HL-60 (cell line): ENCODE measurements at regions not wholly inside any gene's neighbourhood (a gene's known extent, or its start where the extent isn't known, plus 50 kb on each side); places are given as distances from the start of the nearest gene placed in this dataset.

Source experiments
- DNase-seq, 2 experiments: peaks; one replicate each; pipeline ENCODE4 v3.0.0-alpha.2; 2010 to 2020; ENCODE audit warnings: low read depth in 1 of 2, low spot score in 1 of 2
- H3K27ac ChIP-seq: fragments of 250-450 bp; sonication (Bioruptor Pico); replicated peaks from 2 replicates; pipeline ENCODE4 v1.5.1; 2020; ENCODE audit warnings: mild to moderate bottlenecking, moderate library complexity
- H3K27me3 ChIP-seq: fragments of 250-450 bp; sonication (Bioruptor Pico); 2 replicates; pipeline ENCODE4 v1.5.1; 2021; ENCODE audit warnings: mild to moderate bottlenecking, moderate library complexity; ENCODE audit not compliant: insufficient read depth, poor library complexity, severe bottlenecking
- H3K4me3 ChIP-seq: replicated peaks from 2 replicates; pipeline ENCODE4 v1.5.1; 2011; ENCODE audit warnings: mild to moderate bottlenecking, control low read depth, low read length; ENCODE audit not compliant: insufficient read depth
- CTCF ChIP-seq: IDR thresholded peaks from one replicate; pipeline ENCODE4 v1.5.1; 2011; ENCODE audit warnings: low read length, control low read depth, inconsistent platforms; ENCODE audit not compliant: insufficient read depth
- GABPA ChIP-seq: IDR thresholded peaks from 2 replicates; pipeline ENCODE4 v1.6.1; 2012; ENCODE audit warnings: low read depth
- POLR2AphosphoS5 ChIP-seq: IDR thresholded peaks from 2 replicates; pipeline ENCODE4 v1.6.1; 2012; ENCODE audit warnings: low read depth
- SPI1 ChIP-seq: IDR thresholded peaks from 2 replicates; pipeline ENCODE4 v1.6.1; 2012; ENCODE audit warnings: low read depth, mild to moderate bottlenecking, borderline replicate concordance
- TF ChIP-seq, protein P1 (sequence below): IDR thresholded peaks from 2 replicates; pipeline ENCODE4 v1.6.1; 2012; ENCODE audit warnings: low read depth; ENCODE audit not compliant: insufficient replicate concordance

DNA sequence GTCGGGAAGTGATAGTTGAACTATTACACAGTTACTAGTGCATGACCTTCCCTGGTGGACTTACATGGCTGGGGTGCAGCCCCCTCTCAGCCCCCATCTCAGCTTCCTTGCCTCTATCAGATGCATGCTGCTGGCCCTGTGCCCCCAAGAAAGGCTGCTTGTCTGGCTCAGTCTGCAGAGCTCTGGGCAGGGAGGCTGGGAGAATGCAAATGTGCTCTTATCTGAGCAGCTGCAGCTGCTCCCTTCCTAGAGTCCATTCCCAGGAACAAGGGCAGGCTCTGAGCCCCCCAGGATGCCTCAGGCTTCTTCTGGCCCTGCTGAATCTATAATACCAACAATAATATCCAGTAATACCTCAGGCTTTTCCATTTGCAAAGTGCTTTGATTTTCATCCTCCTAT, 218.1 kb upstream of the SRRM4 start:
- Histone ChIP-seq H3K4me3 (no peak overlapping the region), H3K27ac (no peak overlapping the region), H3K27me3 (no peaks in the 10 kb centered on the region)
- TF ChIP-seq POLR2AphosphoS5 (no peak), CTCF (no peak), GABPA (no peak), SPI1 (no peak)
- TF ChIP-seq, protein P1, sequence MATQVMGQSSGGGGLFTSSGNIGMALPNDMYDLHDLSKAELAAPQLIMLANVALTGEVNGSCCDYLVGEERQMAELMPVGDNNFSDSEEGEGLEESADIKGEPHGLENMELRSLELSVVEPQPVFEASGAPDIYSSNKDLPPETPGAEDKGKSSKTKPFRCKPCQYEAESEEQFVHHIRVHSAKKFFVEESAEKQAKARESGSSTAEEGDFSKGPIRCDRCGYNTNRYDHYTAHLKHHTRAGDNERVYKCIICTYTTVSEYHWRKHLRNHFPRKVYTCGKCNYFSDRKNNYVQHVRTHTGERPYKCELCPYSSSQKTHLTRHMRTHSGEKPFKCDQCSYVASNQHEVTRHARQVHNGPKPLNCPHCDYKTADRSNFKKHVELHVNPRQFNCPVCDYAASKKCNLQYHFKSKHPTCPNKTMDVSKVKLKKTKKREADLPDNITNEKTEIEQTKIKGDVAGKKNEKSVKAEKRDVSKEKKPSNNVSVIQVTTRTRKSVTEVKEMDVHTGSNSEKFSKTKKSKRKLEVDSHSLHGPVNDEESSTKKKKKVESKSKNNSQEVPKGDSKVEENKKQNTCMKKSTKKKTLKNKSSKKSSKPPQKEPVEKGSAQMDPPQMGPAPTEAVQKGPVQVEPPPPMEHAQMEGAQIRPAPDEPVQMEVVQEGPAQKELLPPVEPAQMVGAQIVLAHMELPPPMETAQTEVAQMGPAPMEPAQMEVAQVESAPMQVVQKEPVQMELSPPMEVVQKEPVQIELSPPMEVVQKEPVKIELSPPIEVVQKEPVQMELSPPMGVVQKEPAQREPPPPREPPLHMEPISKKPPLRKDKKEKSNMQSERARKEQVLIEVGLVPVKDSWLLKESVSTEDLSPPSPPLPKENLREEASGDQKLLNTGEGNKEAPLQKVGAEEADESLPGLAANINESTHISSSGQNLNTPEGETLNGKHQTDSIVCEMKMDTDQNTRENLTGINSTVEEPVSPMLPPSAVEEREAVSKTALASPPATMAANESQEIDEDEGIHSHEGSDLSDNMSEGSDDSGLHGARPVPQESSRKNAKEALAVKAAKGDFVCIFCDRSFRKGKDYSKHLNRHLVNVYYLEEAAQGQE, result no peak
- DNase-seq, result no peak

DNA sequence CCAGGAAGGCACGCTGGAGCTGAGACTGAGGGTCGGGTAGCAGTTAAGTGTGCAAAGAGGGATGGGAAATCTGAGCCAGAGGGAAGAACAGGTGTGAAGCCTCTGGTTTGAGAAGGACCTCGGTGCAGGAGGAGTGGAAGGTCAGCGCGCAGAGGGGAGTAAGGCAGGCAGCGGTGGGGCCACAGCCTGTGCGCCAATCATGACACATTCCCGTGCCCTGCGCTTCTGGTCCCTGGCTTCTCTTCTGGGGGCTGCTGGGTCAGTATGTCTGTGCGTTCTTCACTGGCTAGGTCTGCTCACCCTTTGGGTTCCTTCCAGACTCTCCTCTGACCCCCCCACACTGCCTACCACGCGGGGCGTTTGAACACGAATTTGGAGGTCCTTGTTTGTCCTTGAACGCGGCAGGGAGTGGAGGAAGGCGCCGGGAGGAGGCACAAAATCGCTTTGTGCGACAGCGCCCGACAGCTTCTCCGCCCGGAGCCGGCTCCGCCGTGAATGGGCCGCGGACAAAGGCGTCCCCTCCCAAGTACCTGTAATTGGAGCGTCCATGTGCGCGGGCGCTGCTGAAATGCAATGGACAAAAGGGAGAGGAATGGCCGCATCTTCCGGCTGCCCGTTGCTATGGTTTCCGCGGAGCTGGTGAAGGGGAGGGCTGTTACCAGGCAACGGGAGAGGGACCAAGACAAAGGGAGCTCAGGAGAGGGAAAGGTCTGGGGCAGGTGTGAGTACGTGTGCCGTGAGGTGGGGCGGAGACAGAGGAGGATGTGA, 207.2 kb upstream of the SRRM4 start:
- H3K27ac ChIP-seq, result no peak overlapping the region
- peaks cover 5% of the 10 kb centered on the region for H3K27me3 ChIP-seq
- no peak overlapping the region for H3K4me3 ChIP-seq
- no peak for DNase-seq
- TF ChIP-seq GABPA (no peak), POLR2AphosphoS5 (no peak)

- DNase-seq, result no peak
- Histone ChIP-seq H3K27ac (no peak overlapping the region), H3K4me3 (no peak overlapping the region), H3K27me3 (peaks cover 5% of the 10 kb centered on the region)
- TF ChIP-seq SPI1, result no peak
- TF ChIP-seq CTCF, result no peak
- TF ChIP-seq, protein P1, result no peak
- no peak for TF ChIP-seq GABPA
- no peak for TF ChIP-seq POLR2AphosphoS5
Measured at GRCh38 chr12:118777504-118777903, 203.8 kb upstream of the SRRM4 start.

- Histone ChIP-seq H3K27ac (no peak overlapping the region), H3K4me3 (no peak overlapping the region), H3K27me3 (peaks cover 5% of the 10 kb centered on the region)
- TF ChIP-seq SPI1, result no peak
- TF ChIP-seq, protein P1, result no peak
- no peak for TF ChIP-seq POLR2AphosphoS5
- no peak for TF ChIP-seq GABPA
- TF ChIP-seq CTCF, result no peak
- no peak for DNase-seq
Measured at GRCh38 chr12:118778077-118778476, 203.3 kb upstream of the SRRM4 start.
